ENCODE measurements at regions not wholly inside any gene's neighbourhood (a gene's known extent, or its start where the extent isn't known, plus 50 kb on each side); places are given as distances from the start of the nearest gene placed in this dataset.

DNA sequence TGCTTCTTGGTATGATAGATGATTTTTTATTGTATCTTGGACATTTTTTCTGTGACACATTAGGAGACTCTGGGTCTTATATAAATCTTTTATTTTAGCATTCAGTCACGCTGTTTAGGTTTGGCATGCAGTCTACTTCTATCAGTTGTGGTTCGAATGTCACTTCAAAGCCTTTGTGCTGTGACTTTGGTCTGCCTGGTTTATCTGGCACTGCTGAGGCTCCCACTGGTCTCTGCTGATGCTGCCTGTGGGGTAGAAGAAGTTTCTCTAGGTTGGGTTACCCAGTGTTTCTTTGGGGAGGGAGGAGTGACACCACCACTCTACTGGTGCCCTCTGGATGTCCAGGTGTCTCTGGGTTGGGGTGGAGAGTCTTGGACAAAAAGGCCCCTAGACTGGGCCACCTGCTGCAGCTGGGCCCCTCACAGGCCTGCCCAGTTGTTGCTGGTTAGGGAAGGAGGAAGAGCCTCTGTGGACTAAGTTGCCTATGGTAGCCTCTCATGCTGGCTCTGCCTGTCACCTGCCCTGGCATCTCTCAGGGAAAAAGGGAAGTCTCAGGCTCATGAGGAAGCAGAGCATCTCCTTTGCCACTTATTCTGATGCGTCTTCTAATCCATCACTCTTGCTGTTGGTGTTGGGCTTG, 115.4 kb upstream of the HS6ST1 start:
- no peak for ATAC-seq
- TF ChIP-seq, protein P1, sequence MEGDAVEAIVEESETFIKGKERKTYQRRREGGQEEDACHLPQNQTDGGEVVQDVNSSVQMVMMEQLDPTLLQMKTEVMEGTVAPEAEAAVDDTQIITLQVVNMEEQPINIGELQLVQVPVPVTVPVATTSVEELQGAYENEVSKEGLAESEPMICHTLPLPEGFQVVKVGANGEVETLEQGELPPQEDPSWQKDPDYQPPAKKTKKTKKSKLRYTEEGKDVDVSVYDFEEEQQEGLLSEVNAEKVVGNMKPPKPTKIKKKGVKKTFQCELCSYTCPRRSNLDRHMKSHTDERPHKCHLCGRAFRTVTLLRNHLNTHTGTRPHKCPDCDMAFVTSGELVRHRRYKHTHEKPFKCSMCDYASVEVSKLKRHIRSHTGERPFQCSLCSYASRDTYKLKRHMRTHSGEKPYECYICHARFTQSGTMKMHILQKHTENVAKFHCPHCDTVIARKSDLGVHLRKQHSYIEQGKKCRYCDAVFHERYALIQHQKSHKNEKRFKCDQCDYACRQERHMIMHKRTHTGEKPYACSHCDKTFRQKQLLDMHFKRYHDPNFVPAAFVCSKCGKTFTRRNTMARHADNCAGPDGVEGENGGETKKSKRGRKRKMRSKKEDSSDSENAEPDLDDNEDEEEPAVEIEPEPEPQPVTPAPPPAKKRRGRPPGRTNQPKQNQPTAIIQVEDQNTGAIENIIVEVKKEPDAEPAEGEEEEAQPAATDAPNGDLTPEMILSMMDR (IDR thresholded peaks at IDR 0.05): no peak
- WGBS, 3 donors: 90 to 97% (median 91%) methylated on average over 3 of the region's 3 CpGs

GRCh38 chr2:128435576-128436478, 117.2 kb upstream of the HS6ST1 start:
- ATAC-seq (no peak), DNase-seq (no peak)
- no peak overlapping the region for H3K27ac ChIP-seq
- intact Hi-C loops (cut with DNase I): no loop called here
- peaks cover 10% of the 10 kb centered on the region for H3K9me3 ChIP-seq
- peaks cover 2% of the 10 kb centered on the region for H3K4me1 ChIP-seq
- WGBS, 3 donors: 62 to 67% (median 65%) methylated on average over 18 of the region's 18 CpGs
- TF ChIP-seq, protein P1 (IDR thresholded peaks at IDR 0.05): no peak
- no peaks in the 10 kb centered on the region for H3K36me3 ChIP-seq (ENCODE audit: insufficient read depth in 1 of 2, low read depth in 1 of 2)
- H3K27me3 ChIP-seq (ENCODE audit: insufficient read depth in 3 of 3, low read length in 2 of 3): no peaks in the 10 kb centered on the region
- no peak overlapping the region for H3K4me3 ChIP-seq

More for the DNA sequence above, 115.4 kb upstream of the HS6ST1 start:
- intact Hi-C loops (cut with DNase I): no loop called here
- no peak overlapping the region for H3K4me3 ChIP-seq
- H3K36me3 ChIP-seq (ENCODE audit: insufficient read depth in 1 of 2, low read depth in 1 of 2): no peaks in the 10 kb centered on the region
- peaks cover 23% of the 10 kb centered on the region for H3K9me3 ChIP-seq
- DNase-seq: no peak
- H3K27me3 ChIP-seq (ENCODE audit: insufficient read depth in 3 of 3, low read length in 2 of 3): no peaks in the 10 kb centered on the region
- no peak overlapping the region for H3K27ac ChIP-seq
- no peaks in the 10 kb centered on the region for H3K4me1 ChIP-seq

DNA sequence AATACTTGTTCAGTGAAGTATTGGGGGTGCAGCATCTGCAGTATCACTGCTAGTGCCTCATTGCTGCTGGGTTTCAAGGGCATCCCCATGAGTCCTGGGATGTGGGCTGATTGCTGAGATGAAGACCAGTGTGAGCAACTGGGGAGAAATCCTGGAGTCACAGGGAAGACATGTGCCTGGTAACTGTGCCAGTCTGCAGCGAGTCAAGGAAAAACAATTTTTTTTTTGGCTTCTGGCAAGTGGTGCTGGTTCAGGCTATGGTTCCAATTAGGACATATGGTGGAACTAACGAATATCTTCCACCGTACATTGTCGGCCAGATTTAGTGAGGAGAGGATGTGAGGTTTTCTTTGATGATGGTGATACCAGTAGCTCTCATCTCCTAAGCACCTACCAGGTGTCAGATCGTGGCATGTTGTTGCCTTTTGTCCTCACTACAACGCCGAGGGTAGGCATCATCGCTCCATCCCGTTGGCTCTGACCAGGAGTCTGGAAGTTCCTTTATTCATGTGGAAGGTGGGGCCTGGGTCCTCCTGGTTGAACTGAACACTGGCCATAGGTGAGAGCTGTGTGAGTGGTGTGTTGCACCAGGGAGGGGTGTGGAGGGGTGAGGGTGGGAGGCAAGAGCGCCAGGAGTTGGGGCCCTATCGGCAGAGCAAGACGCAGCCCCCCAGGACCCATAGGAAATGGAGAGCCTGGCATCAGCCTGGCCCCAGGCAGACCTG, 118.0 kb upstream of the HS6ST1 start:
- no peaks in the 10 kb centered on the region for H3K27me3 ChIP-seq (ENCODE audit: insufficient read depth in 3 of 3, low read length in 2 of 3)
- H3K36me3 ChIP-seq (ENCODE audit: insufficient read depth in 1 of 2, low read depth in 1 of 2): no peaks in the 10 kb centered on the region
- no peak for ATAC-seq
- H3K4me3 ChIP-seq: no peak overlapping the region
- DNase-seq: no peak
- intact Hi-C loops (cut with DNase I): no loop called here
- H3K9me3 ChIP-seq: peaks cover 2% of the 10 kb centered on the region
- no peak overlapping the region for H3K27ac ChIP-seq
- H3K4me1 ChIP-seq: peaks cover 2% of the 10 kb centered on the region
- TF ChIP-seq, protein P1 (IDR thresholded peaks at IDR 0.05): no peak
- WGBS, 3 donors: 63 to 75% (median 63%) methylated on average over 12 of the region's 12 CpGs

- H3K36me3 ChIP-seq (ENCODE audit: insufficient read depth in 1 of 2, low read depth in 1 of 2): no peaks in the 10 kb centered on the region
- no peaks in the 10 kb centered on the region for H3K27me3 ChIP-seq (ENCODE audit: insufficient read depth in 3 of 3, low read length in 2 of 3)
- peaks cover 2% of the 10 kb centered on the region for H3K4me1 ChIP-seq
- 70 to 77% (median 70%) methylated on average over 9 of the region's 9 CpGs for WGBS, 3 donors
- H3K4me3 ChIP-seq: no peak overlapping the region
- TF ChIP-seq, protein P1 (IDR thresholded peaks at IDR 0.05): no peak
- H3K9me3 ChIP-seq: no peaks in the 10 kb centered on the region
- no peak overlapping the region for H3K27ac ChIP-seq
- no peak for DNase-seq
- intact Hi-C loops (cut with DNase I): no loop called here
- no peak for ATAC-seq
Observed at GRCh38 chr2:128437204-128437565, 118.5 kb upstream of the HS6ST1 start.

Measured in psoas muscle (tissue), 7 donors.